Anterior cingulate cortex (tissue), 58 donors: ENCODE measurements at regions not wholly inside any gene's neighbourhood (a gene's known extent, or its start where the extent isn't known, plus 50 kb on each side); places are given as distances from the start of the nearest gene placed in this dataset.
"Not testable (repeated sequence)": the region's sequence is repeated elsewhere in the genome, so short reads cannot be mapped to it uniquely, and the experiment has no call there.

ENCODE experiments used
- DNase-seq, 58 donors: peaks; one replicate each; lab custom pipeline; 2025; lab: John Stamatoyannopoulos, UW

DNA sequence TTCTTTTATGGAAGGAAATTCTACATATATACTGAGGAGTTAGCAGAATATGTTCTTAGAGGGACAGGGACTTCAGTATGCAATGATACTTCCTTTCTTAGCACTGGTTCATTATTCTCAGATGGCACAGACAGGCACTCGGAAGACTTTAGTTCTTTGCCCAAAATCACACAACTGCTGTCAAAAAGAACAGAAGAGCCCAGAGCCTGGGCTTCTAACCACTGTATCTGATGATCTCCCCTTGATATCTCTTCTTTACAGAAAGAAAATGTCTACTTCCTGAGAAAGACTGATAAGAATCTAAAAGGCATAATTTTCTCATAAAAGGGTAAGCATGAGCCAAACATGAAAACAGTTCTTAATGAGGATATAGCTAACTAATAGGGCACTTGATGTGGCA, 2034.2 kb upstream of the PRR20A start:
- no peak for DNase-seq

- no peak for DNase-seq
These were observed 2020.1 kb upstream of the PRR20A start for GRCh38 chr13:55120631-55121030.

- no peak for DNase-seq
These were observed 1985.7 kb upstream of the PRR20A start for GRCh38 chr13:55155046-55155445.

DNA sequence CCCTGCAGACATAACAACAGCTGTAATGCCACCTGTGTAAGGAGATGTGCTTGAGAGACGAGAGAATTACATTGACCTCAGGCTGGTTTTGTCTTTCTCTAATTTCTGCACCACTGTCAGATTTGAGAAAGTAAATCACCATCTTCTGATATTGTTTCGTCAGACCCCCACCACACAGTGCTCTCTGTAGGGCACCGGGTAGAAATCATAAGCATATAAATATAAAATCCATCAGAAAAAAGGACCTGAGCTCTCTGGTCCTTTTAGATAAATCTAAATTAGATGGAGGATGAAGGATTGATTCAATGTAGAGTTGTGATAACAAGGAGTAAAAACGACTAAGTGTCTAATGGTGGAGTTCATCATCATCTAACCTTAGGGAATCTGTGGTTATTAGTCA, 1981.0 kb upstream of the PRR20A start:
- DNase-seq: no peak

GRCh38 chr13:55160867-55161266, 1979.9 kb upstream of the PRR20A start:
- no peak for DNase-seq

DNA sequence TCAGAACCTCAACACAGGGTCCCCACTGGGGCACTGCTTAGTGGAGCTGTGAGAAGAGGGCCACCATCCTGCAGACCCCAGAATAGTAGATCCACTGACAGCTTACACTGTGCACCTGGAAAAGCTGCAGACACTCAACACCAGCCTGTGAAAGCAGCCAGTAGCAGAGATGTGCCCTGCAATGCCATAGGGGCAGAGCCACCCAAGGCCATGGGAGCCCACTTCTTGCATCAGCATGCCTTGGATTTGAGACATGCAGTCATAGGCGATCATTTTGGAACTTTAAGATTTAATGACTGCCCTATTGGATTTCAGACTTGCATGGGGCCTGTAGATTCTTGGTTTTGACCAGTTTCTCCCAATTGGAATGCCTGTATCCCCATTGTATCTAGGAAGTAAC, 1962.1 kb upstream of the PRR20A start:
- DNase-seq: not testable (repeated sequence)

DNA sequence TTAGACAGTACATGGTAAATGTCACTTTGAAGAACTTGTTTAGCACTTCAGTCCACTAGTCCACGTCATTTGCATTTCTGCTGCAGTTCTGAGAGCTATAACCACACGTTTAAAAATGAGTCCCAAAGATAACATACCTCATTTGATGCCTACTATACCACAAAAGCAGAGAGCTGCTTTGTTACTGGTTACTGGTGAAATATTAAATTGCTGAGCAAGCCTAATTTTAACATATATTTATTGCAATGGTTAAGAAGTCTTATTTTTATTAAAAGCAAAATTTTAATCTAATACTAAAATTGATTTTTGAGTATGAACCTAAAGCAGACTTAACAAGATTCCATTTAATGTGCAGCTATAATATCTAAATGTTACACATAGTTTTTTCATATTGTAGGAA, 1949.7 kb upstream of the PRR20A start:
- no peak for DNase-seq

GRCh38 chr13:55199134-55199533, 1941.6 kb upstream of the PRR20A start:
- DNase-seq: no peak

DNA sequence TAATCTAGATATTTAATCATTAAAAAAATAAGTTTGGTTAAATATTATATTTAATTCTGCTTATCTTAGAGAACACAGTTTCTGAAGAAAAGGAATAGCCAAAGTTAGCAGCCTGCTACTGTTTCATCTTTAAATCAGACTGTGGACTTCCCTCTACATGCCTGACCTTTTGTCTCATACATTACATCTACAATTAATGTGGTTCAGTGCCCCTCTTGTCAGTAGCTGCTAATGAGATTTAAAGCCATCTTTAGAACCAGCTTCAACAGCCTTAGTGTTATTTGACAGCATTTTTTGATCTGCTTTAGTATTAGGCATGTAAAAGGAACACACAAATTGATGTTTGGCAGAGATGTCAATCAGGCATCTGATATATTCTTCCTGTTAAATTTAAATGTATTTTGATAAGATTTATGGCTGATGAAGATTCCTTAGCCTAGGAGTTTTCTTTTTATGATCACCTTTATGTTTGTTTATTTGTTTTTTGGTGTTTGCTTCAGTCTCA, 1925.8 kb upstream of the PRR20A start:
- no peak for DNase-seq

- DNase-seq: no peak
These were observed 1921.2 kb upstream of the PRR20A start for GRCh38 chr13:55219538-55219937.

GRCh38 chr13:55229906-55230569, 1910.7 kb upstream of the PRR20A start:
- no peak for DNase-seq

DNA sequence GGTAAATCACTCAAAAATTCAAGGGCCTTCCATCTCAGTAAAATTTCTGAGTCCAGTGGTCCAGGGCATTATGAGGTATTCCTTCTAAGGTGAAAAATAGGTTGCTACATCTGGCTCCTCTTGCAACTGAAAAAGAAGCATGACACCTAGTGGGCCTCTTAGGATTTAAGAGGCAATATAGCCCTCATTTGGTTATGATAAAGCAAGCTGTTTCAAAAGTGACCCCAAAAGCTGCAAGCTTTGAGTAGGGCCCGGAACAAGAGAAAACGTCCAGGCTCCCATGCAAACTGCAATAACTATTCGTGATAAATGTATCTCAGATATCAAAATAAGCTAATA, 1910.2 kb upstream of the PRR20A start:
- DNase-seq: no peak

DNA sequence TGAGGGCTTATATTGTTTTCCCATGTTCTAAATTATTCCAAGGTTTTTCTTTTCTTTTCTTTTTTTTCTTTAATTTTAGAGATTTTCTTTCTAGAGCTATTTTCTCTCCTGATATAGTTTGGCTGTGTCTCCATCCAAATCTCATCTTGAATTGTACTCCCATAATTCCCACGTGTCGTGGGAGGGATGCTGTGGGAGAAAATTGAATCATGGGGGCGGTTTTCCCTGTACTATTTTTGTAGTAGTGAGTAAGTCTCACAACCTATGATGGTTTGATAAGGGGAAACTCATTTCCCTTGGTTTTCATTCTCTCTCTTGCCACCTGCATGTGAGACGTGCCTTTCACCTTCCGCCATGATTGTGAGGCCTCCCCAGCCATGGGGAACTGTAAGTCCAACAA, 1906.4 kb upstream of the PRR20A start:
- DNase-seq: no peak

DNA sequence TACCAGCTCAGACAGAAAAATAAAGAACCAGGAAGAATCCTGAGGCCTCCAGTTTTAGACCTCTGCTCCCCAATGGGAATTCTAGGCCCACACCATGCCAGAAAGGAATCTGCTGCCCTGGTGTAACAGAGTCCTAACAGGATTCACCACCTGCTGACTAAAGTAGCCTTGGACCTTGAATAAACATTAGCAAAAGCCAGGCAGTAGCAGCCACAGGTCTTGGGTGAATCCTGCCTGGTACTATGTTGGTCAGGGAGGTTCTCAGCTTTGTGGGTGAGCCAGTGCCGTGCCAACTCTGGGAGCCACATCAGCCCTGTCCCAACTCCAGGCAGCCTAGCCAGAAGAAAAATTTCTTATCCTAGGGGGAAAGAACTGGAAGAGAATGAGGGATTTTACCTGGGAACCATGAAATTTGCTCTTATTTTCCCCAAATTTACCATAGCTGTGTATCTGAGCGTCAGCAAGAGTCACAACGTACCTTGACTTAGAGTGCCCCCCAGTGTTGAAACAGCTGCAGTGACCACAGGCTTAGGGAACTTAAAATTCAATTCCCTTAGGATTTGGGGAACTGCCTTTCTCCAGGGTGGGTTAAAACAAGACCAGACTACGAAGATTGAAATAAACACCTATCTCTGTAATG, 1895.6 kb upstream of the PRR20A start:
- no peak for DNase-seq

DNA sequence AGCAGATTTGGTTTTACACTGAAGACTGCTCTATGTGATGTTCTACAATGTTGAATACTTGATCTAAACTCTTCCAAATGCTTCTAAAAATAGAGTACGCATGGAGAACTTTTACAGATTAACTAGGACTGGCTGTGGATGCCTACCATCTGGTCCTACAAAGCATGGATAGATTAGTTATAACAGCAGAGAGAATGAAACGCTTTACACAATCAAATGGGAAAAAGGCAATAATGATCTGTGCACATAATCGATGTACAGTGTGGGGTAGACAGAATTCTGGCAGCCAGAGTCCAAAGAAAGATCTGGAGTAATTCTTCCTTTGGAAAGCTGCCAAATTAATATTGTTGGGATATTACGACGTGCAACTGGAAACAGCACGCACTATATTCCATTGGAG, 1885.5 kb upstream of the PRR20A start:
- DNase-seq: no peak

- no peak for DNase-seq
These were observed 1877.7 kb upstream of the PRR20A start for GRCh38 chr13:55263045-55263444.

- no peak for DNase-seq
These were observed 1874.1 kb upstream of the PRR20A start for GRCh38 chr13:55266644-55267043.

DNA sequence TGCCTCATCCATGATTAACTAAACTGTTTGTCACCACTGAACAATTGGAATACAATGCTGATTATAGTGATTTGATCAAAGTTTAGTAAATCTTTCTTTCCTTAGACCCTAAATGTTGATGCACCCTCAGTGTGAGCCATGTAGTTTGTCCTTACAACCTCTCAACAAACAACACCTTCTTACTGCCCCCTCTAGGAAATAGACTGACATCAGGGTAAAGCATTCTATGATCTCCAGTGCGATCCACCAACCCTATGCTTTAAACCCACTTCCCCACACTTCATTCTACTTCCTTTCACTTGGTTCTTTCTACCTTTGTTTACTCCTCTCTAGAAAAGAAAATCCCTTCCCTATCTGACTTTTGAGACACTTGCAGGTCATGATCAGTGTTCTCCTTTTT, 1842.5 kb upstream of the PRR20A start:
- no peak for DNase-seq

- DNase-seq: no peak
These were observed 1838.2 kb upstream of the PRR20A start for GRCh38 chr13:55302568-55302967.

DNA sequence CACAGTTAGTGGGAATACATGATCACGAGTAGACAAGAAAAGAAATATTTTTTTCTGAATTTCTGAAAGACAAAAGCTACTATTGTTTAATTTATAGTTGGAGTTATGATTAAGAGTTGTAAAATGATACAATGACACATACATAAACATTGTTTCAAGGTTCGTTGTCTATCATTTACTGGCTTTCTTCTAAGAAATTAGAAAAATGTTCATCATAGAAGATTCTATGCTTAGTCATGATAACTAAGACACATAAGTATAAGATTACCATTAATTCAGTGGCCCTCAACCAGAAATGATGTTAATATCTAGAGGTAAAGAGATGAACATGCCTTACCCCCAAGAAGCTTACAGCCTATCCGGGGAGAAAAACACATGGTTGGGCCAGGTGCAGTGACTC, 1832.8 kb upstream of the PRR20A start:
- DNase-seq: no peak

- no peak for DNase-seq
These were observed 1798.8 kb upstream of the PRR20A start for GRCh38 chr13:55341891-55342290.

- DNase-seq: no peak
These were observed 1795.5 kb upstream of the PRR20A start for GRCh38 chr13:55345224-55345623.

GRCh38 chr13:55347528-55347927, 1793.2 kb upstream of the PRR20A start:
- DNase-seq: no peak
